Parathyroid adenoma (tissue), 2 donors: ENCODE measurements at regions not wholly inside any gene's neighbourhood (a gene's known extent, or its start where the extent isn't known, plus 50 kb on each side); places are given as distances from the start of the nearest gene placed in this dataset.

ENCODE experiments used
- H2AFZ ChIP-seq: fragments of 300-600 bp; sonication (generic); one replicate; pipeline ENCODE4 v1.7.0; 2017; ENCODE audit warnings: antibody characterized with exemption, mild to moderate bottlenecking
- H3K27ac ChIP-seq: fragments of 300-600 bp; sonication (generic); one replicate; pipeline ENCODE4 v1.7.0; 2017
- H3K27me3 ChIP-seq: fragments of 300-600 bp; sonication (generic); one replicate; pipeline ENCODE4 v1.7.0; 2017; ENCODE audit warnings: low read length; ENCODE audit not compliant: control insufficient read depth, insufficient read depth
- H3K36me3 ChIP-seq: fragments of 300-600 bp; sonication (generic); one replicate; pipeline ENCODE4 v1.7.0; 2017; ENCODE audit warnings: low read length; ENCODE audit not compliant: control insufficient read depth, insufficient read depth
- H3K4me1 ChIP-seq: fragments of 300-600 bp; sonication (generic); one replicate; pipeline ENCODE4 v1.7.0; 2017; ENCODE audit warnings: control low read depth
- H3K4me2 ChIP-seq: fragments of 300-600 bp; sonication (generic); one replicate; pipeline ENCODE4 v1.7.0; 2017; ENCODE audit warnings: low read length
- H3K4me3 ChIP-seq: fragments of 300-600 bp; sonication (generic); one replicate; pipeline ENCODE4 v1.7.0; 2017; ENCODE audit warnings: low read depth, low read length
- H3K79me2 ChIP-seq: fragments of 300-600 bp; sonication (generic); one replicate; pipeline ENCODE4 v1.7.0; 2017; ENCODE audit warnings: control low read depth
- H3K9ac ChIP-seq: fragments of 300-600 bp; sonication (generic); one replicate; pipeline ENCODE4 v1.7.0; 2017; ENCODE audit warnings: mild to moderate bottlenecking
- H3K9me3 ChIP-seq: fragments of 300-600 bp; sonication (generic); one replicate; pipeline ENCODE4 v1.7.0; 2017; ENCODE audit warnings: low read length; ENCODE audit not compliant: control insufficient read depth
- CTCF ChIP-seq: fragments of 300-600 bp; sonication (generic); IDR thresholded peaks from one replicate; pipeline ENCODE4 v1.7.0; 2017; ENCODE audit warnings: antibody characterized with exemption, mild to moderate bottlenecking
- donor health status: primary hyperparathyroidism.

DNA sequence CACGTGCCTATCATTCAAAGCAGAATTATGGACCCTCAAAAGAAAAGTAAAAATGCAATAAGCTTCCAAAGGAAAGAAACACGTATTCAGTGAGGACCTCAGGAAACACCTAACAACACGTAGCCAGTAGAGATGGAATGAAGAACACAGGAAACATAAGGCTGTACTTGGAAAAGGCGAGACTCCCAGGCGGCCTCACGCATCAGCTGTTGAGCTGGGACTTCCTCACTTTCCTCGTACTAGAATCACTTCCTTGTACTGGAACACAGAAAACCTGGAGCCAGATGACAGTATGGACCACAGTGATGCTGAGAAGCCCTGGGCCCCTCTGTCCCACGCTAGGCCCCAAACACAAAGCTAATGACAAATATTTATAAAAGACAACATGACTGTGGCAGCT is 94.4 kb upstream of the BACE2 start:
- no peak overlapping the region for H3K4me2 ChIP-seq
- H3K36me3 ChIP-seq, result no peaks in the 10 kb centered on the region
- no peaks in the 10 kb centered on the region for H3K79me2 ChIP-seq
- H2AFZ ChIP-seq, result no peak overlapping the region
- no peaks in the 10 kb centered on the region for H3K9me3 ChIP-seq
- no peak overlapping the region for H3K27ac ChIP-seq
- no peak overlapping the region for H3K4me3 ChIP-seq
- no peak for TF ChIP-seq CTCF
- H3K27me3 ChIP-seq, result no peaks in the 10 kb centered on the region
- no peak overlapping the region for H3K9ac ChIP-seq
- no peaks in the 10 kb centered on the region for H3K4me1 ChIP-seq

DNA sequence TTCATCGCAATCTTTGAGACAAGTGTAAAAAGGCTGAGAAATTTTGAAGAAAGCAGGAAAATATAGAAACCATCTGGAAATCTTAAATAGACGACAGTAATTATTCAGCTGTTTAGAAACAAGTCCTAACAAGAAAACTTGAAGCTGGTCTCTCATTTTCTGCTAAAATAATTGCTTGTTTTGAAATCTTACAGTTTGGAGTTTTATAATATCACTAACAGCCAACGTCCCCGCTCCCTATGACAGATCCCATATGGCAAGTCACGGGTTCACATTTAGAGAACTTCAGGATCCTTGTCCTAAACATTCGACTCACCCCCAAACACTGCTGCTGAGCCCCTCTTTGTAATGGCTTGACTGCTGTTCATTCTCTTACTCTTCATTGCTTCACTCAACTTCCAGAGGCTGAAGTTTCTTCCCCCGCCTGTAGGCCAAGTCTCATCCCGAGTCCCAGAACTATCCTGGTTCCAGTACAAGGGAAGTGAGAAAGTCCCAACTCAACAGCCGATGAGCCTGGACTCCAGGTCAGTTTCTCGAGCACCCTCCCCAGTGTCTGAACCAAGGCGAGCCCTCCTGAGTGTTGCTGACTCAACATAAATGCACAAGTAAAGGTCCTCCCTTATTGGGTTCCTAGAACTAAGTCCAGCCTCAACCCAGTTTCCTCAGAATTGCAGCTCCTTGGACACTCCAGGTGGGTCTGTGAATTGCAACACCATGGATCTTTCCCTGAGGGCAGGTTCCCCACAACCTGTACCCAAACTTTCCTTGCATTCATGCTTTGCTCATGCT is 93.4 kb upstream of the BACE2 start:
- Histone ChIP-seq H3K79me2 (no peaks in the 10 kb centered on the region), H3K9me3 (no peaks in the 10 kb centered on the region), H3K4me1 (no peaks in the 10 kb centered on the region), H2AFZ (no peak overlapping the region), H3K27me3 (no peaks in the 10 kb centered on the region), H3K27ac (no peak overlapping the region), H3K4me3 (no peak overlapping the region), H3K4me2 (no peak overlapping the region), H3K36me3 (no peaks in the 10 kb centered on the region), H3K9ac (no peak overlapping the region)
- TF ChIP-seq CTCF, result no peak

GRCh38 chr21:41075656-41076055 is 92.3 kb upstream of the BACE2 start:
- Histone ChIP-seq H3K4me1 (no peaks in the 10 kb centered on the region), H3K9me3 (no peaks in the 10 kb centered on the region), H3K27me3 (no peaks in the 10 kb centered on the region), H3K27ac (no peak overlapping the region), H3K4me2 (no peak overlapping the region), H3K9ac (no peak overlapping the region), H3K4me3 (no peak overlapping the region), H3K36me3 (no peaks in the 10 kb centered on the region), H2AFZ (no peak overlapping the region), H3K79me2 (no peaks in the 10 kb centered on the region)
- TF ChIP-seq CTCF, result no peak

DNA sequence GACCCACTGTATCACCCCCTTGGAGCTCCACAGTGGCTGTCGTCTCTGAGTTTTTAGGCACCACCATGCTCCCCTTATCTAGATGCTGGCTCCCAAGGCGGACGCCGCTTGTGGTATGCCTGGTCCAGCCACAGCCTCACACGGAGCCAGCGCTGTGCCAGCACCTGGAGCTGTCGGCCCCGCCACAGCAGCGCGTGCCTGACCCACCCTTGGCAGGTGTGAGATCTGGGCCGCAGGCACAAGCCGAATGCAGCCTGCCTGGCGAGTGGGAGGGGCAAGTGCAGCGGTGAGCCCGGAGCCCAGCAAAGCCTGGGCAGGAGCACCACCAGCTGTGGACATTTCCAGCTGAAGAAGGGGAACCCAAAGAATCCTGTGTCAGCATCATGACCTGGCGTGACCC is 91.9 kb upstream of the BACE2 start:
- Histone ChIP-seq H3K36me3 (no peaks in the 10 kb centered on the region), H3K9me3 (no peaks in the 10 kb centered on the region), H3K4me3 (no peak overlapping the region), H3K79me2 (no peaks in the 10 kb centered on the region), H3K27me3 (no peaks in the 10 kb centered on the region), H3K4me1 (no peaks in the 10 kb centered on the region), H3K9ac (no peak overlapping the region), H2AFZ (no peak overlapping the region), H3K4me2 (no peak overlapping the region), H3K27ac (no peak overlapping the region)
- TF ChIP-seq CTCF, result no peak

DNA sequence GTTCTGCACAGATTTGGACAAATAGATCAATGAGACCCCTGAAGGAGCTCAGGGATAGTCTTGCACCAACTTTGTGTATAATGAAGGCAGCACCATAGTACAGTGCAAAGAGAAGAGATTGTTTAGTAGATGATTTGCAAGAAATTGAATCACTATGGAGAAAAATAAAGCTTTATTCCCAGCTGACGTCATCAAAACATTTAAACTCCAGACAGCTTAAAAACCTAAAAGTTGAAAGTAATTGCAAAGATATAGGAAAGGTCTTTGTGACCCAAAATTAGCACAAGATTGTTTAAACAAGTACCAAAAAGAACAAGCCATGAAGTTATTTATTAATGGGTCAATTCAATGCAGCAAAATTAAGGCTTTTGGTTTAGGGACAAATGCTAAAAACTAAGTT is 88.8 kb upstream of the BACE2 start:
- Histone ChIP-seq H3K4me3 (no peak overlapping the region), H3K27me3 (no peaks in the 10 kb centered on the region), H3K9me3 (no peaks in the 10 kb centered on the region), H3K4me2 (no peak overlapping the region), H3K9ac (no peak overlapping the region), H3K4me1 (no peaks in the 10 kb centered on the region), H3K79me2 (no peaks in the 10 kb centered on the region), H3K36me3 (no peaks in the 10 kb centered on the region), H3K27ac (no peak overlapping the region), H2AFZ (no peak overlapping the region)
- TF ChIP-seq CTCF, result no peak
